HG02763 (cell line): ENCODE measurements at regions not wholly inside any gene's neighbourhood (a gene's known extent, or its start where the extent isn't known, plus 50 kb on each side); places are given as distances from the start of the nearest gene placed in this dataset.

ENCODE experiments used
- ATAC-seq: cut with Tn5 transposase; IDR thresholded peaks from one replicate; pipeline ENCODE4 v1.9.1; 2021; ENCODE audit warnings: mild to moderate bottlenecking, moderate library complexity; ENCODE audit not compliant: unreplicated experiment

DNA sequence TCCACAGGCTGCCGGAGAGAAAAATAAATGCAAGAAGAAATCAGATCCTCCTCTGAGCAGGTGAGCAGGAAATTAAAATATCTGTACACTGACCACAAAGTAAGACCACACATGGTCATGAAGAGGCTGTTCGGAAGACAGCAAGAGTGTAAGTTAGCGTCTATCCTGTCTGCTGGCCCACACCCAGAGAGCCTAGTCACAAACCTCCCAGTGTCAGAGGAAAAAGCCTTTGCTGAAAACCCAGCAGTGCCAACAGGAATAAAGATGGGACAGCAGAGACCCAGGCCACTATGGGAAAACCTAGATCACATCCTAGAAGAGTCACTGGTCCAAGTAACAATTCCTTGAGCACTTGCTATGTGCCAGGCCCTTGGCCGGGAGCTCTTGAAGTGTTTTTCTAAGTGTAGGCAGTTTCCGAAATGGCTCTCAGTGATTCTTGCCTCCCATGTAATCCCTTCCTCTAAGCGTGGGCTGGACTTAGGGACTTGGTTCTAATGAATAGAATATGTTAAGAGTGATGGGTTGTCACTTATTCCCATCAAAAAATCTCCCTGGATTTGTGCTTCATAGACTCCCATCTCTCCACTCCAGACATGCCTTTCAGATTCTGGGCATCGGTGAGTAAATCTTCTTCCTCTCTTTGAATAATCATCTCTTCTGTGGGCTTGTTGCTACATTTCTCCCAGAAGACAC lies 110.9 kb upstream of the PKDCC start:
- ATAC-seq, result no peak

DNA sequence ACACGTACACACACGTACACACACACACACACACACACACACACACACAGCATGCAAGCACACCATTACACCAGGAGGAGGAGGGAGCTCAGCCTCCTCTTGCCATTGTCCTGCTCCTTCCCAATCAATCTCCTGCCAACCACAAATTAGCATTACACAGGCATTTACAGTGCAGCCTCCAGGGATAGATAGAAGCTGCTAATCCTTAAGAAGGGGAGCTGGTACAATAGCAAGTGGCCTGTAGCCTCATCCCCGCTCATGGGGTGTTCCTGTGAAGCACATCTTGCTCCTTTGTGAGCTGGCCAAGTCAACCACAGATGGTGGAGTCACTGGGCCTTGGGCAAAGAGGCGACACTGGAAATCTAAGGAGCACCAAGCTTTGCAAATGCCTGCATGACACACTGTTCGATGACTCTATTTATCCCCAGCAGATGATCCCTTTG lies 110.3 kb upstream of the PKDCC start:
- ATAC-seq, result no peak

DNA sequence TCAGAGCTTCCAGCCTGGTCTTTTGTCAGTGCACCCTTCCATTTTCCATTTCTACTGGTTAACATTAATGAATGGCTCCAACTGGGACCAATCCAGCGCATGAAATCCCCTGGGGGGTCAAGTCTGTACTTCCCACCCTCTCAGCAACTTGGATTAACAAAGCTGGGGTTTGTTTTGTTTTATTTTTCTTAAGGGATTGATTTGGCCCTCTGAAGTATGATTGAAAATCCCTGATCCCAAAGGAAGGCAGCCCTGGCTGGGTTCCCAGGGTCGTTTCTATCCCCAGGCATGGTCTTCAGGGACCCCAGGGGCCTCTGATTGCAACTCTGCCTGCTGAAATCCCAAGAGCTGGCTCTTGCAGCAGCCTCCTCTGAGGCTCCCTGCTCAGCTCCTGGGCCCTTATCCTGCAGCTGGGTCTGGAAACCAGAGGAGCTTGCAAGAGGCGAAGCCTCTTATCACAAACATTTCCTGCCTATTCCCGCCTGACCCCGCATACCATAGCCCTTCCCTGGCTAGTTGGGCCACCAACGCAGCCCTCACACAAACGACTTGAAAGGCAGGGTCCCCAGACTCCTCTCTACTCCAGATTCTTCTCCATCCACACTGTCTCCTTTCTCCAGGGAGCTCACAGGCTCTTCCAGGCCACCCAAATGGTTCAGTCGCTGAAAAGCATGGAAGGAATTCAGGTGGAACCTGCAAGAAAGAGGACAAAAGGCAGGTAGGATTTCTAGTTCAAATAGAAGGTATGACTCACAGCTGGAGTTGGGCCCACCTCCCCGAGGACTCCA lies 109.7 kb upstream of the PKDCC start:
- ATAC-seq, result no peak

DNA sequence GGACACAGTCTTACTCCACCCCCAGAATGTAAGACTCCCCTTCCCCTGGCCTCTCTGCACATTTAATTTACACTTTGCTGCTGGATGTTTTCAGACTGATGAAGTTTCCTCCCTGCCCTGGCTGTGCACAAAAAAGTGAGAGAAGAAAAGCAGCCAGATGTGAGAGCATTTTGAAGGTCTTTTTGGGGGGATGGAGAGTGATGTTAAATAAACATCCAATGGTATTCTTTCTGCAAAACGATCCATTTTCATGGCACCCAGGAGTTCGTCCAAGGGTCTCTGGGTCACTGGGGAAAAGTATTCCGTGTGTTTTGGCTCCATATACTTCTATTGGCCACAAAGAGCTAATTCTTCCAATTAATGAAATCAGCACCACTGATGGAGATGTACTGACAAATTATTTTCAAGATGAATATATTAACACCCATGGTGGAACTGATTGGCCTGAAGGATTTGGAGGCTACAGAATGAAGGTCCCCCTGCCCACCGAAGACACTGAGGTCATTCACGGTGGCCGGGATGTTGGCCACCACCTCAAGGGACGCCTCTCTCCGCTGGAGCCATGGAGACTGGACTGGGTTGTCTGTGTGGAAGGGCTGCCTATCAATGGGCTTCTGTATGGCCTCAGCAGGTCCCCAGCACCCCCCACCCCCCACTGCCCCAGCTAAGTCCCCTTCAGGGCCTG lies 107.6 kb upstream of the PKDCC start:
- no peak for ATAC-seq

DNA sequence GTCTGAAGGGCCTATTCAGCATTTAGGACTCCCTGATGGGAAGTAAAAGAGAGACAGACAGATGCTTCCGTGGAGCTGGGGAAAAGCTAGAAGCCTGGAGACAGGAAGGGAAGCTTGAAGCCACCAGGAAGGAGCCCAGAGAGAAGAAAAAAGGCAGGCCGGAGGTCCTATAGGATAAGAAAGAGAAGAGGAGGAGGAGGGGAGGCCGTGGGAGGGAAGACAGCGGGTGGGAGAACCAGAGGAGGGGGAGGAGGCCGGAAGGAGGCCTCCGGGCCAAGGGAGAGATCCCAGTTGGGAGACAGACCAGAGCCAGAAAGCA lies 107.1 kb upstream of the PKDCC start:
- no peak for ATAC-seq

DNA sequence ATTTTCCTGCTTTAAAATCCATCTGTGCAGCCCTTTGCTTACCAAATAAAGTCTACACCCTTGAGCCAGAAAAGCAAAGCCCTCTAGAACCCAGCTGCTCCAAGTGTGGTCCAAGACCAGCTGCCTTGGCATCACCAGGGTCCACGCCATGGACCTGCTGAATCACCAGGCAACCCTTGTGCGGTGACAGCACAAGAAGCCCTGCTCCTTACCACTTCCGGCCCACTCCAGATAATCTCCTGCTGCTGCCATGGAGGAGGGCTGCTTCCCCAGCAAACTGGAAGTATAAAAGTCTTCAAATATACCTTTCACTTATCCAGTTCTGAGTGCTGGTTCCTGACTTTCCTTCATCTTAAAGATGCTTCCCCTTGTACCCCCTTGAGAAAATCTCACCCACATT lies 106.0 kb upstream of the PKDCC start:
- ATAC-seq, result no peak

DNA sequence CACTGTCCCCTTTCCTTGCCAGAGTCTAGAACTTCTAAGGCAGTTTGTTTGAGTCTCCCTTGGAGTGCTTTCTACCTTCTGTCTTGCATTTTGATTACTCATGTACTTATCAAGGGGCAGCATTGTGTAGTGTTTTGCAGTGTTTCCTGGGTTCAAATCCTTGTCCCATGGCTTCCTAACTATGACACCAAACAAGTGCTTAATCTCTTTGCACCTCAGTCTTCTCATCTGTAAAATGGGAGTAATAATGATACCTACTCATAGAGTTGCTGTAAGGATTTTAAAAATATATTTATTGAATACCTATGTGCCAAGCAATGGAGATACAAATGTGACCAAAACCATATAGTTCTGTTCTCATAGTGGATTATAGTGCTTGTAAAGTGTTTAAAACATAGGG lies 105.5 kb upstream of the PKDCC start:
- no peak for ATAC-seq

DNA sequence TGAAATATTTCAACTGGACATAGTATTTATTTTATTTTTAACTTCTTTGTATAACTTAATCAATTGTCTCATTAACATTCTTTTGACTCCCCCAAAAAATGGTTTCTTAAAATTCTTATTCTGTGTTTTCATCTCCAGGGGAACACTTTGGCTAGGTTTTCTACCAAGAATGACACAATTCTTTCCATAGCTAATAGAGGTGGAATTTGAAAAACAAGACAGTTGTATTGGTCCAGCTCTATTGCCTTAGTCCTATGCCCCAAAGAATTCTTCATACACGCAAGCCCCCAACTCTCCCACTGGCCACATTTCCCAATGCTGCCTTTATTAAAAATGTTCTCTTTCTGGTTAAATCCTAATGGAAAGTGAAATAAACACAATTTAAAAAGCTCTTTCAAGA lies 104.7 kb upstream of the PKDCC start:
- ATAC-seq, result no peak

DNA sequence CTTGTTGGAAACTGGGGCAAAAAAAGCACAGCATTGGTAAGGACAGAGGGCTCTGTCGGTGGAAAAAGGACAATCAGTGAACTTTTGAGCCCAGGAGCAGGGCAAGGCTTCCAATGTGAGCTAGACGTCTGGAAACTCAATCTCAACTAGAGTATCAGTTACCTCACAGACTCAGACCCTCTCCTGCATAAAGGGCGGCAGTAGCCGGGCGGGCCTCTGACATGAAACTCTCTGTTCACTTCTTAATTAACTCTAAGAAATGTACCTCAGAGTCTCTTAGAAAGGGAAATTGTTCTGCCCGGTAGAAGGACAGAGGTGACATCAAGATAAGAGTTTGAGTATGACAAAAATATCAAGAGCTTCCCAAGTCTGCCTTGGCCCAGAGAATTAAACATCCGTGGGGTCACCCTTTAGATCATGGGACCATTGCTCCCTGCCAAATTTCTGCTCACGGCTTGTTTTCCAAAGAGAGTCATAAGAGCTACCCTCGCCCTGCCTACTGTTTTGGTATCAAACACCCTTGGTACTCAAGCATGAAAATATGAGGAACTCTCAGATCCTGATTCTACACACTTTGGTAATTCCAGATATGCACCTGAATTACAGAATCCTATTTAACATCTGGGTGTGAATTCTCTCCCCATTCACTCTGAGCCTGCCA lies 103.5 kb upstream of the PKDCC start:
- no peak for ATAC-seq

DNA sequence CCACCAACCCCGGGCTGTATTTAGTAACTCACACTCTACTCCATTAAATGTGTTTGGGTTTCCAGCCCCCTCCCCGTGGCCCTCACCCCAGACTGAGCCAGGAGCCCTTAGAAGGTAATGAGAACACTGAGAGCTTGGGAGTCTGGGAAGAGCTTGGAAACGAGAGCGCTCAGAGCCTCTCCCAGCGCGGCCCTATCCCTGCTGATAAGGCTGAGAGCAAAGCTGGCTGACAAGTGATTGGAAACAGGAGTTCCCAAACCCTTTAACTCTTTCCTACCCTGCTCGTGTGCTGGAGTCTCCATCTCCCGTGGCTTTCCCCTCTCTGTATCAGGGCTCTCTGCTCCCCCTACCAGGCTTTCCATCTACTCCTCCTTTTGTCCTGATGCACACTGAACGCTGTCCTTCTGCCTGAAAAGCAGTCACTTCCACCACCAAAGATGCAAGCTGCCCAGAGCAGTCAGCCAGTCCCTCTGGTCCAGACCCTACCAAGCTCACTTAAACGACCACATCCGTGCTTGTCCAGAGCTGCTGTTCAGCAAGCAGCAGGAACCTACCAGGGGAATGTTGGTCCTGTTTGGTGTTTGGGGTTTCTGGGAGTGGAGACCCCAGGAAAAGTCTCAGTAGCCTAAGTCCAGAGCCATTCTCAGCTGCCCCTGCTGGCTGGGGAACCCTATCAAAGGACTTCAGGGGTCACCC lies 100.0 kb upstream of the PKDCC start:
- ATAC-seq, result no peak

DNA sequence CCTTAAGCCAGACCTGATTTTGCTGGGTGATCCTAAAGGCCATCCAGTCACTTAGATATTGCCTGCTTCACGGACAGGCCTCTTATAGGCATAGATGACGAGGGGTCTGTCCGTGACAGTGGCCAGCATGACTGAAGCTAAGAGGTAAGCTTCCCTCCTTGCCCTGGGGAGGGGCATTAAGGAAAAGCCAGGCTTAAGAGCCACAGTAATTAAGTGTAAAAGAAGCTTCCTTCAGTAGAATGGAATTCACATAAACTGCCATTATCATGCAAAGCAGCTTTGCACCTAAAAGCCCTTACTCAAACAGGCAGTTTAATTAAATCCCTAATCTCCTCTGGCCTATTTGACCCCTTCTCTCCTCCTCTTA lies 99.4 kb upstream of the PKDCC start:
- no peak for ATAC-seq

DNA sequence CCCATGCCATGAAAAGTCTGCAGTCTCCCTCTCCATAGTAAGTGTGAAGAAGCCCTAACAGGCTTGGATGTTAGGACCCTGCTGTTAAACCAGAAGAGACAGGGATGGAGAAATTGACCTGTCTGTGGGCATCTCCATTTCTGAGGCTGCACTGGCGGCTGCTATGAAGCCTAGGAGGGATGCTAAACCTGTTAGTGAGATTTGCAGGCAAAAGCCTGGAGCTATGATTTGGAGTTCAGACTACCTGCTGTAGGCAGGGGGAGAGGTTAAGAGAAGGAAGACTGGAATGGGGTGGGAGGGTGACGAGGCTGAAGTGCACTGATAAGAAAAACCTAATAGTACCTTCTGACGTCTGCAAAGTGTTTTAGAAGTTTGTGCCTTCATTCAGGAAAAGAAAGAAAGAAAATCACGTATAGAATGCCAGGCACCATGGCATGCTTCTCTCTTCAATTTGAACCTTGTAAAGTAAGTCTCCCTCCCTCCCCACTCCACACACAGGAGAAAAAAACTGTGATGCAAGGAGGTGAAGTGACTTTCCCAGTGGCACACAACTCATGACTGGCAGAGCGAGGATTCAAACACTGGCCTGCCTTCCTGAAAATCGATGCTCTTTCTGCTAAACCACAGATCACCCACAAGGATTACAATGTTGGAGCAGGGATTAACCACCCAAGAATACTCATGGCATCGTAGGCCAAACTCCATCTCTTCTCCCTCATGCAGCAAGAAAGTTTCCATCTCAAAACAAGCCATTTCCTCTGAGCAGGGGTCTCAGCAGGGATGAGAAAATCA lies 98.5 kb upstream of the PKDCC start:
- ATAC-seq, result no peak

DNA sequence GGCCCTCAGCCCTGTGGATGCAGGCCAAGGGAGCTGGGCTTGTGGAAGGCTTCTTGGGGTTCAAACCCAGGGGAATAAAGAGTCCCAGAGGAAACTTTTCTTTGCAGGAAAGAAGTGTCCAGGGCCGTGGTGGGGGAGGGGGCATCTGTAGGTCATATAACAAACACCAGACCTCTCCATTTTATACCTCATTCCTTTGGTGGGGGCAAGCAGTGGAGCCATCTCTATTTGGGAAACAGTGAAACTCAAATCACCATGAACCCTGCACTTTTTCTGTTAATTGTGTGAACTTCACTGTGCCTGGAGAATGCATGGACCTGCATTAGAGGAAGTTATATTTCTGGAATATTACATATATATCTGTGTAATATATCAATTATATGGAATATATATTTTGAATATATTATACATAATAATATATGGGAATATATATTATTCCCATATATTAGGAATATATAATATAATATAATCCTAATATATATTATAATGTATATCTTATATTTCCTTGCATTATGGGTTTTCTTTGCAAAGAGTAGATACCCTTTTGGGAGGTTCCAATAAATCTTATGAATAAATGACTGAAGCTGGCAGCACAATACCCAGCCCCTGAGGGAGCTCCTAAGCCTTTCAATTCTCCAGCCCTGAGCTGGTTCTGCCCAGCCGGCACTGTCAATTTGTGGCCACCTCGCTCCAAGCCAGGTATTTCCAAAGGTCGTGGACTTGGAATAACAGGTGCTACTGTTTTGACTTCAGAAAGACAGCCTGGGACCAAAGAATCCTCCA lies 97.7 kb upstream of the PKDCC start:
- no peak for ATAC-seq

DNA sequence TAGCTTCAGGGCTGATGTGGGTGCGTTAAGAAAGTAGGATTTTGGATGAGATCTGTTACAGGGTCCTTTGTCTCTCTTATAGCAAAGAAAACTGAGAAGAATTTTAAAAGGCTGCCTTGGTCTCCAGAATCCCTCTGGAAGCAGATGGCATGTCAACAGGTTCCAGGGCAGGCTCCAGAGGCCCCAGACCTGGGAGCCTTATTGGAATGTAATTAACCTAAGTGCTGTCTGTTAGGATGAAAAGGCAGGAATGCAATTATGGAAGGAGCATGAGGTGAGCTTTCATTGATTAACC lies 97.2 kb upstream of the PKDCC start:
- ATAC-seq, result no peak

DNA sequence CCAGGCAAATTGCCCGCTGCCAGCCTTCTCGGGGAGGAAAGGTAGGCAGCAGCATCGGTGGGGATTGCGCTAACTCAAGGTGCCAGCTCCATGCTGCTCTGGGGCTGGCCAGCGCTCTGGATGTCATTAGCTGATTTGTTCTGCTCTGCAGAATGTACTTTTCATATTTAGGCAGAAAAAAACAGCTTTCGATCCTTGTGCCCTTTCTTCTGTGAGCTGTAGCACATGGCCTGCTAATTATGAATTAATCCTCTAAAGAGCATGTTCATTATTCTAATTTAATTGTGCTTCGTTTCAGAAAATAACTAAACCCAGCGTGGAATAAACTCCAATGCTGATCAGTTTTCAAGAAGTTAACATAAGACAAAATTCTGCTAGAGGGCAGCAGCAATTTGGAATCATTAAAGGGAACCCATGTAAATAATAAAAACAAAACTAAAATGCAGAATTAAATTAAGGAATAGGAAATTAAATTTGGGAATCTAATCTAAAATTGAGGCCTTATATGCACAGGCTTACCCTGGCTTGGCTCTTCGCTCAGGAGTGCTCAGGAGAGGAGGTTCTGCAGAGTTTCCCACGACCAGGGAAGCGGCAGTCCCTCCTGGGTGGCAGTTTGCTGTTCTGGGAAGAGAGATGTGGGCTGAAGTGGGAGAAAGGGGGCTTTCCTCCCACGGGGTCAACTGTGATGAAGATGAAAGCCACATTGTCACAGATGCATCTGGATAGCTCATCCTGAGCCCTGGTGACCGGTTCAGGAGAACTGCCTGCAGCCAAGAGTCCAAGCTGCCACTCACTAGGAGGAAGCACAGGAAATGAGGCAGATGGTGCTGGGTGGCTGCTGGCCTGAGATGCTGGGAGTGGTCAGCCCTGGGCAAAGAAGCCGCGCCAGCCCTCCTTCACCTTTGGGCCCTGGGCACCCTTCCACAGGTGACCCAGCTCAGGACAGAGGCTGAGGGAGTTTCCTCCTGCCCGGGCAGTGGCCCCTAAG lies 93.2 kb upstream of the PKDCC start:
- ATAC-seq, result no peak

DNA sequence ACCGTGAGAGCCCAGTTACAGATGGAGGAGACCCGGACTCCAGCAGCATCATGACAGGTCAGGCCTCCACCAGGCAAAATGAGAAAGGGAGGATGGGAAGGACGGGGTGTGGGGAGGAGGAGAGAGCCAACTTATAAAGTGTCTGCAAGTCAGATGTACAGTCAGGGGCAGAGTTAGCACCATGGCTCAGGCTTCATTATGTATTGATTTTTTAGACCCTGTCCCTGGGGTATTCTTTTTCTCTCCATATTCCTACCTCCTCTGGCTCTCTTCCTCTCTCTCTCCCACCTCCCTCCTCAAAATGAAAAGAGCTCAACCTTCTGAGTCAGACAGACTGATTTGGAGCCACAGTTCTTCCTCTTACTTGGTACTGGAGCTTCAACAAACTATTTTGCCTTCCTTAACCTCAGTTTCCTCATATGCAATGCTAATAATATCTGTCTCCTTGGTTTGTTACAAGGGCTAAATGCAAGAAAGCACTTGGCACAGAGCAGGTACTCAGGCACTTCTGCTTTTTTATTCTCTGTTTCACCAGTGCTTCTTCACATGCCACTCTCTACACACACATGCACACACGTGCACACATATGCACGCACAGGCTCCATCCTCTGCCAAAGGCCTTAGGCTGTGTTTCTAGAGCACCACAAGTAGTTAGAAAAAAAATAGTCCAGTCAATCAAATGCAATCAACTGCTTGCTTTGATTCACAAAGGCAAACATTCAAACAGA lies 92.3 kb upstream of the PKDCC start:
- ATAC-seq, result no peak

DNA sequence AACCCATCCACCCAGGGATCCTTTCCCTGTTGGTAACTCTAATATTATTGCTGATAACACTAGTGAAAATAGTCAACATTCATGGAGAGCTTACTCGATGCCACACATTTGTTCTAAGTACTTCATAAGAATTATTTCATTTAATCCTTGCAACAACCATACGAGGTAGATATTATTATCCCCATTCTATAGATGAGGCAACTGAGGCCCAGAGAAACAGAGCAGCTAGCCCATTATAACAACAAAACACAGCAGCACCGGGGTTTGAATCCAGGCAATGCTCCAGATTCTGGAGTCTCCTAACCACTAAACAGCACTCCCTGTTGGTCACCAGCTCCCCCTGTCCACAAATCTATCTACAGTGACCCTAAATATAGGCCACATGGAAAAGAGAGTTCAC lies 90.4 kb upstream of the PKDCC start:
- no peak for ATAC-seq

DNA sequence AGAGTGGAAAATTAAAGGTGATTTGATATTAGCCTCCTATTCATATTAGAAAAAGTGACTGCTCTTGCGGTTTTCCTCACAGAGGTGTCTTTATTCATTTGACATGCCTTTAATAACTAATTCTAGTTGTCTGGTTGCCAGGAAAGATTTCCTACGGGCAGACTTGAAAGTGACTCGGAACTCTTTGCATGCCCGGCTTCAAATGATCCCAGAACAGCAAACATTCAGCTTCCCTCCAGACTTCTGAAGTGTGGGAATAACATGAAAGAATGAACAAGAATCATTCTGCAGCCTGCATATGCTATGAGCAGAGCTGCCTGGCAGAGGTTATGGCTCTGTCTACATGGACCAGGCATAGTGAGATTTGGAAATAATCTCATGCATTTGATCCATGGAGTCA lies 89.6 kb upstream of the PKDCC start:
- no peak for ATAC-seq
